Uterus (tissue), 3 donors: ENCODE measurements at regions not wholly inside any gene's neighbourhood (a gene's known extent, or its start where the extent isn't known, plus 50 kb on each side); places are given as distances from the start of the nearest gene placed in this dataset.

Experiments used
- DNase-seq, 2 donors: peaks; one replicate each; pipeline ENCODE4 v3.0.0-alpha.2; 2019 to 2020
- H3K27ac ChIP-seq, 2 donors: fragments of 200-600 bp; sonication (generic); 1 replicate in 1 of 2; 2 replicates in 1 of 2; pipeline ENCODE4 v1.5.1; 2016 to 2018
- H3K27me3 ChIP-seq, 2 donors: fragments of 200-600 bp; sonication (generic); one replicate each; pipeline ENCODE4 v1.5.1; 2018 to 2019; ENCODE audit warnings: control low read depth in 1 of 2
- H3K36me3 ChIP-seq, 2 donors: fragments of 200-600 bp; sonication (generic); one replicate each; pipeline ENCODE4 v1.5.1; 2019; ENCODE audit warnings: control low read depth in 1 of 2
- H3K4me1 ChIP-seq, 2 donors: fragments of 200-600 bp; sonication (generic); one replicate each; pipeline ENCODE4 v1.5.1; 2018 to 2019; ENCODE audit warnings: control low read depth in 1 of 2
- H3K4me3 ChIP-seq, 2 donors: fragments of 200-600 bp; sonication (generic); 1 replicate in 1 of 2; 2 replicates in 1 of 2; pipeline ENCODE4 v1.5.1; 2018 to 2019; ENCODE audit warnings: mild to moderate bottlenecking in 1 of 2
- H3K9me3 ChIP-seq, 2 donors: fragments of 200-600 bp; sonication (generic); one replicate each; pipeline ENCODE4 v1.5.1; 2019; ENCODE audit warnings: control low read depth in 1 of 2
- CTCF ChIP-seq, 4 experiments: fragments of 200-600 bp in 2 of 4; fragments of 450-650 bp in 2 of 4; sonication (generic) in 2 of 4; IDR thresholded peaks; one replicate each; pipeline ENCODE4 v1.5.1; 2016 to 2019; ENCODE audit warnings: antibody characterized with exemption in 4 of 4, mild to moderate bottlenecking in 2 of 4, moderate library complexity in 1 of 4
- POLR2A ChIP-seq, 2 donors: fragments of 450-650 bp; IDR thresholded peaks; one replicate each; pipeline ENCODE4 v1.6.1; 2016; ENCODE audit warnings: antibody characterized with exemption in 2 of 2, mild to moderate bottlenecking in 1 of 2, moderate library complexity in 1 of 2
- intact Hi-C: fragments of 100-400 bp; cut with DNase I; formaldehyde crosslinking; loops from one replicate; pipeline ENCODE4 v1.15.1; 2023; ENCODE audit warnings: low total_unique reads
- donor health status: DM: yes; HTN: yes; CAD: no.

- no peak for TF ChIP-seq CTCF (IDR thresholded peaks at IDR 0.05)
- TF ChIP-seq POLR2A (IDR thresholded peaks at IDR 0.05), result no peak
- Histone ChIP-seq H3K4me3 (no peak overlapping the region), H3K27me3 (no peaks in the 10 kb centered on the region), H3K4me1 (no peaks in the 10 kb centered on the region), H3K36me3 (no peaks in the 10 kb centered on the region), H3K27ac (no peak overlapping the region), H3K9me3 (no peaks in the 10 kb centered on the region)
- intact Hi-C loops, result no loop called here
- DNase-seq, result no peak
Observed at GRCh38 chr12:14303661-14304155, 61.8 kb upstream of the ATF7IP start.

GRCh38 chr12:14307004-14307403, 58.5 kb upstream of the ATF7IP start:
- no peak for DNase-seq
- Histone ChIP-seq H3K36me3 (no peaks in the 10 kb centered on the region), H3K4me1 (no peaks in the 10 kb centered on the region), H3K9me3 (no peaks in the 10 kb centered on the region), H3K4me3 (no peak overlapping the region), H3K27ac (no peak overlapping the region), H3K27me3 (no peaks in the 10 kb centered on the region)
- TF ChIP-seq CTCF (IDR thresholded peaks at IDR 0.05) (no peak), POLR2A (IDR thresholded peaks at IDR 0.05) (no peak)
- intact Hi-C loops, result no loop called here

- H3K27me3 ChIP-seq, result no peaks in the 10 kb centered on the region
Observed at GRCh38 chr12:14308516-14308915, 57.0 kb upstream of the ATF7IP start.

GRCh38 chr12:14310866-14311265, 54.6 kb upstream of the ATF7IP start:
- no peak for DNase-seq
- intact Hi-C loops, result no loop called here
- Histone ChIP-seq H3K4me1 (no peaks in the 10 kb centered on the region), H3K27ac (no peak overlapping the region), H3K9me3 (no peaks in the 10 kb centered on the region), H3K4me3 (no peak overlapping the region), H3K27me3 (no peaks in the 10 kb centered on the region), H3K36me3 (no peaks in the 10 kb centered on the region)
- TF ChIP-seq POLR2A (IDR thresholded peaks at IDR 0.05) (no peak), CTCF (IDR thresholded peaks at IDR 0.05) (no peak)

More at GRCh38 chr12:14308516-14308915, 57.0 kb upstream of the ATF7IP start:
- Histone ChIP-seq H3K4me1 (no peaks in the 10 kb centered on the region), H3K27ac (no peak overlapping the region), H3K36me3 (no peaks in the 10 kb centered on the region), H3K4me3 (no peak overlapping the region), H3K9me3 (no peaks in the 10 kb centered on the region)
- DNase-seq, result no peak
- intact Hi-C loops, result no loop called here
- no peak for TF ChIP-seq CTCF (IDR thresholded peaks at IDR 0.05)
- no peak for TF ChIP-seq POLR2A (IDR thresholded peaks at IDR 0.05)

- H3K4me3 ChIP-seq, result no peak overlapping the region
- no peak for TF ChIP-seq POLR2A (IDR thresholded peaks at IDR 0.05)
- TF ChIP-seq CTCF (IDR thresholded peaks at IDR 0.05), result no peak
- H3K27ac ChIP-seq, result no peak overlapping the region
- no peaks in the 10 kb centered on the region for H3K36me3 ChIP-seq
- DNase-seq, result no peak
- no peaks in the 10 kb centered on the region for H3K9me3 ChIP-seq
- intact Hi-C loops, result no loop called here
- H3K4me1 ChIP-seq, result no peaks in the 10 kb centered on the region
- H3K27me3 ChIP-seq, result no peaks in the 10 kb centered on the region
Observed at GRCh38 chr12:14313379-14314138, 51.9 kb upstream of the ATF7IP start.
